NB4 (cell line): ENCODE measurements at regions not wholly inside any gene's neighbourhood (a gene's known extent, or its start where the extent isn't known, plus 50 kb on each side); places are given as distances from the start of the nearest gene placed in this dataset.

ENCODE experiments used
- CTCF ChIP-seq: IDR thresholded peaks from one replicate; pipeline ENCODE4 v1.5.1; 2012; ENCODE audit warnings: low read depth, low read length
- MAX ChIP-seq: IDR thresholded peaks from 2 replicates; pipeline ENCODE4 v1.6.1; 2011; ENCODE audit warnings: low read depth, low read length
- MYC ChIP-seq: IDR thresholded peaks from 2 replicates; pipeline ENCODE4 v1.6.1; 2011; ENCODE audit warnings: low read depth, low read length
- POLR2A ChIP-seq: IDR thresholded peaks from 2 replicates; pipeline ENCODE4 v1.6.1; 2011; ENCODE audit warnings: mild to moderate bottlenecking; ENCODE audit not compliant: insufficient read length; ENCODE audit errors: extremely low read depth

GRCh38 chr2:198214114-198214596 lies 409.8 kb downstream of the PLCL1 start:
- no peak for TF ChIP-seq CTCF
- no peak for TF ChIP-seq POLR2A
- no peak for TF ChIP-seq MAX
- no peak for TF ChIP-seq MYC
